GM23338 (cell line): ENCODE measurements at regions not wholly inside any gene's neighbourhood (a gene's known extent, or its start where the extent isn't known, plus 50 kb on each side); places are given as distances from the start of the nearest gene placed in this dataset.

Source experiments
- ATAC-seq: fragments of 200-7000 bp; cut with Tn5 transposase; 3 replicates; pipeline ENCODE4 v1.9.1; 2020
- DNase-seq: peaks from one replicate; pipeline ENCODE4 v3.0.0-alpha.2; 2015; ENCODE audit warnings: low spot score
- H2AFZ ChIP-seq: fragments of 200-600 bp; sonication (generic); 2 replicates; pipeline ENCODE4 v1.8.0; 2016; ENCODE audit warnings: antibody characterized with exemption, mild to moderate bottlenecking, moderate library complexity
- H3F3A ChIP-seq: fragments of 200-600 bp; sonication (generic); replicated peaks from 2 replicates; pipeline ENCODE4 v1.8.0; 2017; ENCODE audit warnings: antibody characterized with exemption, mixed run types, low read depth
- H3K27ac ChIP-seq: fragments of 200-600 bp; sonication (generic); 2 replicates; pipeline ENCODE4 v1.6.1; 2016; ENCODE audit warnings: low read depth
- H3K27me3 ChIP-seq: fragments of 200-600 bp; sonication (generic); 2 replicates; pipeline ENCODE4 v1.8.0; 2016; ENCODE audit warnings: mild to moderate bottlenecking, mixed run types, moderate library complexity; ENCODE audit not compliant: insufficient read depth
- H3K36me3 ChIP-seq: fragments of 200-600 bp; sonication (generic); 2 replicates; pipeline ENCODE4 v1.8.0; 2016; ENCODE audit warnings: mild to moderate bottlenecking; ENCODE audit not compliant: insufficient read depth
- H3K4me1 ChIP-seq: fragments of 200-600 bp; sonication (generic); 2 replicates; pipeline ENCODE4 v1.8.0; 2016; ENCODE audit warnings: mild to moderate bottlenecking, moderate library complexity; ENCODE audit not compliant: insufficient read depth
- H3K4me2 ChIP-seq: fragments of 200-600 bp; sonication (generic); 2 replicates; pipeline ENCODE4 v1.7.1; 2017; ENCODE audit warnings: mixed run types
- H3K4me3 ChIP-seq: fragments of 200-600 bp; sonication (generic); 2 replicates; pipeline ENCODE4 v1.6.1; 2016; ENCODE audit warnings: mixed run types
- H3K79me2 ChIP-seq: fragments of 200-600 bp; sonication (generic); replicated peaks from 2 replicates; pipeline ENCODE4 v1.8.0; 2017; ENCODE audit warnings: mild to moderate bottlenecking; ENCODE audit not compliant: insufficient read depth
- H3K9me2 ChIP-seq: fragments of 200-600 bp; sonication (generic); 2 replicates; pipeline ENCODE4 v1.8.0; 2017; ENCODE audit not compliant: insufficient read depth
- H4K20me1 ChIP-seq: fragments of 200-600 bp; sonication (generic); replicated peaks from 2 replicates; pipeline ENCODE4 v1.8.0; 2017; ENCODE audit warnings: mild to moderate bottlenecking; ENCODE audit not compliant: insufficient read depth
- H3K27ac Mint-ChIP-seq: 2 replicates; pipeline ENCODE4 v1.8.0; 2020; ENCODE audit warnings: inconsistent platforms, mild to moderate bottlenecking, moderate library complexity, mixed read lengths
- H3K27me3 Mint-ChIP-seq: 3 replicates; pipeline ENCODE4 v1.8.0; 2022; ENCODE audit warnings: low read depth, mild to moderate bottlenecking, moderate library complexity, mixed read lengths, inconsistent platforms; ENCODE audit not compliant: insufficient read depth, poor library complexity
- H3K36me3 Mint-ChIP-seq: 3 replicates; pipeline ENCODE4 v1.8.0; 2021; ENCODE audit warnings: low read depth, mild to moderate bottlenecking, inconsistent platforms, moderate library complexity, mixed read lengths
- H3K4me1 Mint-ChIP-seq: 3 replicates; pipeline ENCODE4 v1.8.0; 2020; ENCODE audit warnings: mild to moderate bottlenecking, inconsistent platforms, mixed read lengths
- H3K4me3 Mint-ChIP-seq: 3 replicates; pipeline ENCODE4 v1.8.0; 2021; ENCODE audit warnings: moderate library complexity, mild to moderate bottlenecking, inconsistent platforms, mixed read lengths
- H3K9me3 Mint-ChIP-seq: 3 replicates; pipeline ENCODE4 v1.8.0; 2020; ENCODE audit warnings: moderate library complexity, mild to moderate bottlenecking, inconsistent platforms, mixed read lengths
- CREB1 ChIP-seq: fragments of 250-450 bp; sonication (Bioruptor Pico); IDR thresholded peaks from 2 replicates; pipeline ENCODE4 v1.5.0; 2020; ENCODE audit warnings: low read depth, mild to moderate bottlenecking, moderate library complexity
- ETS1 ChIP-seq: IDR thresholded peaks from 2 replicates; pipeline ENCODE4 v1.6.1; 2016; ENCODE audit warnings: antibody characterized with exemption
- EZH2 ChIP-seq: fragments of 200-600 bp; sonication (generic); IDR thresholded peaks from one replicate; pipeline ENCODE4 v1.8.0; 2017; ENCODE audit warnings: antibody characterized with exemption, mild to moderate bottlenecking, low read depth; ENCODE audit not compliant: unreplicated experiment
- EZH2phosphoT487 ChIP-seq: fragments of 200-600 bp; sonication (generic); IDR thresholded peaks from one replicate; pipeline ENCODE4 v1.8.1; 2018; ENCODE audit warnings: antibody characterized with exemption; ENCODE audit not compliant: unreplicated experiment
- JUNB ChIP-seq: IDR thresholded peaks from one replicate; pipeline ENCODE4 v1.6.1; 2016; ENCODE audit warnings: antibody characterized with exemption; ENCODE audit not compliant: unreplicated experiment
- NANOG ChIP-seq: IDR thresholded peaks from 2 replicates; pipeline ENCODE4 v1.6.1; 2016; ENCODE audit warnings: antibody characterized with exemption, borderline replicate concordance
- POLR2AphosphoS5 ChIP-seq: IDR thresholded peaks from 2 replicates; pipeline ENCODE4 v1.6.1; 2016; ENCODE audit warnings: antibody characterized with exemption, low read depth
- STAT1 ChIP-seq: IDR thresholded peaks from one replicate; pipeline ENCODE4 v1.6.1; 2016; ENCODE audit warnings: antibody characterized with exemption; ENCODE audit not compliant: unreplicated experiment
- ZNF114 ChIP-seq: fragments of 250-450 bp; sonication (Bioruptor Pico); IDR thresholded peaks from 2 replicates; pipeline ENCODE4 v1.5.0; 2020; ENCODE audit warnings: mild to moderate bottlenecking, moderate library complexity
- ZNF331 ChIP-seq: fragments of 250-450 bp; sonication (Bioruptor Pico); IDR thresholded peaks from 2 replicates; pipeline ENCODE4 v1.5.0; 2020; ENCODE audit warnings: low read depth, mild to moderate bottlenecking, moderate library complexity
- ZNF462 ChIP-seq: fragments of 250-450 bp; sonication (Bioruptor Pico); IDR thresholded peaks from 2 replicates; pipeline ENCODE4 v1.5.0; 2020; ENCODE audit warnings: mild to moderate bottlenecking, moderate library complexity
- TF ChIP-seq, protein P1 (sequence below), 2 experiments: fragments of 200-600 bp in 1 of 2; sonication (generic) in 1 of 2; conservative IDR thresholded peaks; 2 replicates each; pipeline versions ENCODE4 v1.5.1 to v1.6.1; 2016 to 2017; ENCODE audit warnings: antibody characterized with exemption in 2 of 2, low read depth in 2 of 2, mild to moderate bottlenecking in 2 of 2, moderate library complexity in 1 of 2
- TF ChIP-seq, protein P2 (sequence below): IDR thresholded peaks from one replicate; pipeline ENCODE4 v1.6.1; 2018; ENCODE audit warnings: antibody characterized with exemption; ENCODE audit not compliant: unreplicated experiment

GRCh38 chr1:112818990-112819689 lies 104.0 kb upstream of the PPM1J start:
- H3K27me3 ChIP-seq: no peaks in the 10 kb centered on the region
- peak overlapping the region; percentile 62 for H3K4me2 ChIP-seq
- H3K4me3 ChIP-seq: no peak overlapping the region
- DNase-seq: no peak
- H3K4me1 Mint-ChIP-seq: peaks cover 33% of the 10 kb centered on the region
- TF ChIP-seq ZNF114 (CRISPR knock-in tag): no peak
- TF ChIP-seq ETS1: no peak
- TF ChIP-seq, protein P1, sequence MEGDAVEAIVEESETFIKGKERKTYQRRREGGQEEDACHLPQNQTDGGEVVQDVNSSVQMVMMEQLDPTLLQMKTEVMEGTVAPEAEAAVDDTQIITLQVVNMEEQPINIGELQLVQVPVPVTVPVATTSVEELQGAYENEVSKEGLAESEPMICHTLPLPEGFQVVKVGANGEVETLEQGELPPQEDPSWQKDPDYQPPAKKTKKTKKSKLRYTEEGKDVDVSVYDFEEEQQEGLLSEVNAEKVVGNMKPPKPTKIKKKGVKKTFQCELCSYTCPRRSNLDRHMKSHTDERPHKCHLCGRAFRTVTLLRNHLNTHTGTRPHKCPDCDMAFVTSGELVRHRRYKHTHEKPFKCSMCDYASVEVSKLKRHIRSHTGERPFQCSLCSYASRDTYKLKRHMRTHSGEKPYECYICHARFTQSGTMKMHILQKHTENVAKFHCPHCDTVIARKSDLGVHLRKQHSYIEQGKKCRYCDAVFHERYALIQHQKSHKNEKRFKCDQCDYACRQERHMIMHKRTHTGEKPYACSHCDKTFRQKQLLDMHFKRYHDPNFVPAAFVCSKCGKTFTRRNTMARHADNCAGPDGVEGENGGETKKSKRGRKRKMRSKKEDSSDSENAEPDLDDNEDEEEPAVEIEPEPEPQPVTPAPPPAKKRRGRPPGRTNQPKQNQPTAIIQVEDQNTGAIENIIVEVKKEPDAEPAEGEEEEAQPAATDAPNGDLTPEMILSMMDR (conservative IDR thresholded peaks at IDR 0.05; ENCODE audit: low read depth in 2 of 2): no peak
- no peak for TF ChIP-seq EZH2
- TF ChIP-seq NANOG: no peak
- TF ChIP-seq CREB1: no peak
- no peak for TF ChIP-seq ZNF462
- no peak for TF ChIP-seq POLR2AphosphoS5
- TF ChIP-seq JUNB: no peak
- no peak for TF ChIP-seq EZH2phosphoT487
- TF ChIP-seq STAT1: no peak
- TF ChIP-seq, protein P2, sequence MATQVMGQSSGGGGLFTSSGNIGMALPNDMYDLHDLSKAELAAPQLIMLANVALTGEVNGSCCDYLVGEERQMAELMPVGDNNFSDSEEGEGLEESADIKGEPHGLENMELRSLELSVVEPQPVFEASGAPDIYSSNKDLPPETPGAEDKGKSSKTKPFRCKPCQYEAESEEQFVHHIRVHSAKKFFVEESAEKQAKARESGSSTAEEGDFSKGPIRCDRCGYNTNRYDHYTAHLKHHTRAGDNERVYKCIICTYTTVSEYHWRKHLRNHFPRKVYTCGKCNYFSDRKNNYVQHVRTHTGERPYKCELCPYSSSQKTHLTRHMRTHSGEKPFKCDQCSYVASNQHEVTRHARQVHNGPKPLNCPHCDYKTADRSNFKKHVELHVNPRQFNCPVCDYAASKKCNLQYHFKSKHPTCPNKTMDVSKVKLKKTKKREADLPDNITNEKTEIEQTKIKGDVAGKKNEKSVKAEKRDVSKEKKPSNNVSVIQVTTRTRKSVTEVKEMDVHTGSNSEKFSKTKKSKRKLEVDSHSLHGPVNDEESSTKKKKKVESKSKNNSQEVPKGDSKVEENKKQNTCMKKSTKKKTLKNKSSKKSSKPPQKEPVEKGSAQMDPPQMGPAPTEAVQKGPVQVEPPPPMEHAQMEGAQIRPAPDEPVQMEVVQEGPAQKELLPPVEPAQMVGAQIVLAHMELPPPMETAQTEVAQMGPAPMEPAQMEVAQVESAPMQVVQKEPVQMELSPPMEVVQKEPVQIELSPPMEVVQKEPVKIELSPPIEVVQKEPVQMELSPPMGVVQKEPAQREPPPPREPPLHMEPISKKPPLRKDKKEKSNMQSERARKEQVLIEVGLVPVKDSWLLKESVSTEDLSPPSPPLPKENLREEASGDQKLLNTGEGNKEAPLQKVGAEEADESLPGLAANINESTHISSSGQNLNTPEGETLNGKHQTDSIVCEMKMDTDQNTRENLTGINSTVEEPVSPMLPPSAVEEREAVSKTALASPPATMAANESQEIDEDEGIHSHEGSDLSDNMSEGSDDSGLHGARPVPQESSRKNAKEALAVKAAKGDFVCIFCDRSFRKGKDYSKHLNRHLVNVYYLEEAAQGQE: no peak
- TF ChIP-seq ZNF331 (CRISPR knock-in tag): no peak
- no peaks in the 10 kb centered on the region for H3K9me2 ChIP-seq
- H3K27me3 Mint-ChIP-seq: peaks cover 11% of the 10 kb centered on the region
- H3K4me1 ChIP-seq: peaks cover 70% of the 10 kb centered on the region
- H4K20me1 ChIP-seq: no peaks in the 10 kb centered on the region
- ATAC-seq: no peak
- 0 out of 2 replicates have a peak, but pooled peaks cover 3% of the 10 kb centered on the region for H3K36me3 ChIP-seq
- H3K27ac ChIP-seq: peak overlapping the region; percentile 96
- no peak overlapping the region for H3K4me3 Mint-ChIP-seq
- no peak overlapping the region for H2AFZ ChIP-seq
- H3K36me3 Mint-ChIP-seq: peaks cover 11% of the 10 kb centered on the region
- peaks cover 11% of the 10 kb centered on the region for H3F3A ChIP-seq
- H3K9me3 Mint-ChIP-seq: peaks cover 6% of the 10 kb centered on the region
- peak overlapping the region; percentile 88 for H3K27ac Mint-ChIP-seq
- peaks cover 9% of the 10 kb centered on the region for H3K79me2 ChIP-seq
